Lower lobe of right lung (tissue), 2 donors: ENCODE measurements at regions not wholly inside any gene's neighbourhood (a gene's known extent, or its start where the extent isn't known, plus 50 kb on each side); places are given as distances from the start of the nearest gene placed in this dataset.

Experiments
- ATAC-seq, 2 donors: fragments of 200-7000 bp; cut with Tn5 transposase; one replicate each; pipeline ENCODE4 v1.9.1; 2020 to 2022; ENCODE audit warnings: mild to moderate bottlenecking in 2 of 2, moderate library complexity in 2 of 2
- DNase-seq: peaks from one replicate; pipeline ENCODE4 v3.0.0-alpha.2; 2020
- H3K27ac ChIP-seq: fragments of 200-600 bp; one replicate; pipeline ENCODE4 v1.8.0; 2022
- H3K27me3 ChIP-seq: fragments of 200-600 bp; one replicate; pipeline ENCODE4 v1.8.0; 2022; ENCODE audit warnings: low read depth
- H3K36me3 ChIP-seq: fragments of 200-600 bp; one replicate; pipeline ENCODE4 v1.8.0; 2022; ENCODE audit warnings: mild to moderate bottlenecking
- H3K4me1 ChIP-seq: fragments of 200-600 bp; one replicate; pipeline ENCODE4 v1.8.0; 2022
- H3K4me3 ChIP-seq: fragments of 200-600 bp; one replicate; pipeline ENCODE4 v1.8.0; 2022; ENCODE audit warnings: mild to moderate bottlenecking
- H3K9me3 ChIP-seq: fragments of 200-600 bp; one replicate; pipeline ENCODE4 v1.8.0; 2022
- CTCF ChIP-seq: fragments of 200-600 bp; IDR thresholded peaks from one replicate; pipeline ENCODE4 v1.8.0; 2022; ENCODE audit warnings: antibody characterized with exemption, mild to moderate bottlenecking
- intact Hi-C: fragments of 100-400 bp; cut with DNase I; formaldehyde crosslinking; loops from one replicate; pipeline ENCODE4 v1.11.0; 2022
- donor health status: DM: no; HTN: yes; CAD: no; lungs with severe emphysema.

GRCh38 chr9:16025627-16026026 lies 472.8 kb downstream of the CCDC171 start:
- intact Hi-C loops = no loop called here
- Histone ChIP-seq H3K9me3 (no peaks in the 10 kb centered on the region), H3K27ac (no peak overlapping the region), H3K4me3 (no peak overlapping the region), H3K27me3 (no peaks in the 10 kb centered on the region), H3K36me3 (no peaks in the 10 kb centered on the region), H3K4me1 (no peaks in the 10 kb centered on the region)
- no peak for TF ChIP-seq CTCF
- no peak for ATAC-seq
- no peak for DNase-seq

GRCh38 chr9:16026886-16027285 lies 474.0 kb downstream of the CCDC171 start:
- no peak for DNase-seq
- Histone ChIP-seq H3K27me3 (no peaks in the 10 kb centered on the region), H3K4me3 (no peak overlapping the region), H3K9me3 (no peaks in the 10 kb centered on the region), H3K4me1 (no peaks in the 10 kb centered on the region), H3K36me3 (no peaks in the 10 kb centered on the region), H3K27ac (no peak overlapping the region)
- TF ChIP-seq CTCF = no peak
- ATAC-seq = no peak
- intact Hi-C loops = no loop called here

GRCh38 chr9:16028548-16028947 lies 475.7 kb downstream of the CCDC171 start:
- Histone ChIP-seq H3K36me3 (no peaks in the 10 kb centered on the region), H3K4me3 (no peak overlapping the region), H3K4me1 (no peaks in the 10 kb centered on the region), H3K27ac (no peak overlapping the region), H3K27me3 (no peaks in the 10 kb centered on the region), H3K9me3 (no peaks in the 10 kb centered on the region)
- intact Hi-C loops = no loop called here
- TF ChIP-seq CTCF = no peak
- DNase-seq = no peak
- no peak for ATAC-seq

GRCh38 chr9:16029046-16029615 lies 476.3 kb downstream of the CCDC171 start:
- no peaks in the 10 kb centered on the region for H3K9me3 ChIP-seq
- ATAC-seq (no peak), DNase-seq (no peak)
- H3K4me3 ChIP-seq = no peak overlapping the region
- no peak overlapping the region for H3K27ac ChIP-seq
- H3K4me1 ChIP-seq = no peaks in the 10 kb centered on the region
- intact Hi-C loops = no loop called here
- no peaks in the 10 kb centered on the region for H3K27me3 ChIP-seq
- TF ChIP-seq CTCF = no peak
- no peaks in the 10 kb centered on the region for H3K36me3 ChIP-seq

GRCh38 chr9:16029796-16030363 lies 477.0 kb downstream of the CCDC171 start:
- Histone ChIP-seq H3K4me1 (no peaks in the 10 kb centered on the region), H3K36me3 (no peaks in the 10 kb centered on the region), H3K4me3 (no peak overlapping the region), H3K27ac (no peak overlapping the region), H3K27me3 (no peaks in the 10 kb centered on the region), H3K9me3 (no peaks in the 10 kb centered on the region)
- intact Hi-C loops = no loop called here
- no peak for DNase-seq
- no peak for TF ChIP-seq CTCF
- no peak for ATAC-seq
